Vagina (tissue), 2 donors: ENCODE measurements at regions not wholly inside any gene's neighbourhood (a gene's known extent, or its start where the extent isn't known, plus 50 kb on each side); places are given as distances from the start of the nearest gene placed in this dataset.

Experiments used
- DNase-seq, 2 donors: peaks; one replicate each; pipeline ENCODE4 v3.0.0-alpha.2; 2017; ENCODE audit errors: extremely low spot score in 2 of 2
- H3K27ac ChIP-seq: fragments of 200-600 bp; sonication (generic); one replicate; pipeline ENCODE4 v1.5.1; 2019
- H3K27me3 ChIP-seq: fragments of 200-600 bp; sonication (generic); one replicate; pipeline ENCODE4 v1.5.1; 2019
- H3K36me3 ChIP-seq, 2 donors: fragments of 200-600 bp; sonication (generic); one replicate each; pipeline ENCODE4 v1.5.1; 2017 to 2019
- H3K4me1 ChIP-seq: fragments of 200-600 bp; sonication (generic); one replicate; pipeline ENCODE4 v1.5.1; 2019
- H3K4me3 ChIP-seq, 2 donors: fragments of 200-600 bp; sonication (generic); 1 replicate in 1 of 2; 2 replicates in 1 of 2; pipeline ENCODE4 v1.5.1; 2016 to 2019
- H3K9me3 ChIP-seq: fragments of 200-600 bp; sonication (generic); one replicate; pipeline ENCODE4 v1.5.1; 2019
- CTCF ChIP-seq, 3 experiments: fragments of 450-650 bp in 2 of 3; fragments of 200-600 bp in 1 of 3; sonication (generic) in 1 of 3; IDR thresholded peaks; one replicate each; pipeline ENCODE4 v1.5.1; 2017 to 2019; ENCODE audit warnings: antibody characterized with exemption in 3 of 3, mild to moderate bottlenecking in 2 of 3, moderate library complexity in 2 of 3
- POLR2A ChIP-seq, 2 donors: fragments of 450-650 bp; IDR thresholded peaks; one replicate each; pipeline ENCODE4 v1.6.1; 2017; ENCODE audit warnings: antibody characterized with exemption in 2 of 2, mild to moderate bottlenecking in 2 of 2, moderate library complexity in 2 of 2
- POLR2AphosphoS5 ChIP-seq, 2 donors: sonication (generic); formaldehyde crosslinking; IDR thresholded peaks; one replicate each; pipeline ENCODE4 v1.9.0; 2017; ENCODE audit warnings: antibody characterized with exemption in 2 of 2, mild to moderate bottlenecking in 2 of 2, low read depth in 1 of 2; ENCODE audit not compliant: insufficient read depth in 1 of 2
- intact Hi-C: fragments of 100-400 bp; cut with DNase I; formaldehyde crosslinking; loops from one replicate; pipeline ENCODE4 v1.15.1; 2023

GRCh38 chr1:181208967-181209366 lies 120.5 kb downstream of the IER5 start:
- no peaks in the 10 kb centered on the region for H3K4me1 ChIP-seq
- no peak for DNase-seq
- H3K9me3 ChIP-seq = no peaks in the 10 kb centered on the region
- H3K27ac ChIP-seq = no peak overlapping the region
- no peak for TF ChIP-seq POLR2A (IDR thresholded peaks at IDR 0.05)
- TF ChIP-seq POLR2AphosphoS5 (IDR thresholded peaks at IDR 0.05; ENCODE audit: insufficient read depth in 1 of 2, low read depth in 1 of 2) = no peak
- no peak for TF ChIP-seq CTCF (IDR thresholded peaks at IDR 0.05)
- no peaks in the 10 kb centered on the region for H3K27me3 ChIP-seq
- intact Hi-C loops = no loop called here
- no peaks in the 10 kb centered on the region for H3K36me3 ChIP-seq
- H3K4me3 ChIP-seq = no peak overlapping the region

- intact Hi-C loops = no loop called here
- H3K36me3 ChIP-seq = no peaks in the 10 kb centered on the region
- H3K4me3 ChIP-seq = no peak overlapping the region
- no peak overlapping the region for H3K27ac ChIP-seq
- H3K4me1 ChIP-seq = no peaks in the 10 kb centered on the region
- H3K9me3 ChIP-seq = no peaks in the 10 kb centered on the region
- DNase-seq = no peak
- TF ChIP-seq POLR2AphosphoS5 (IDR thresholded peaks at IDR 0.05; ENCODE audit: insufficient read depth in 1 of 2, low read depth in 1 of 2) = no peak
- no peaks in the 10 kb centered on the region for H3K27me3 ChIP-seq
Measured at GRCh38 chr1:181213056-181213455, 124.6 kb downstream of the IER5 start.

- intact Hi-C loops = no loop called here
- H3K4me1 ChIP-seq = no peaks in the 10 kb centered on the region
- no peak overlapping the region for H3K4me3 ChIP-seq
- no peaks in the 10 kb centered on the region for H3K9me3 ChIP-seq
- no peaks in the 10 kb centered on the region for H3K36me3 ChIP-seq
- no peak for DNase-seq
- TF ChIP-seq POLR2A (IDR thresholded peaks at IDR 0.05) = no peak
- TF ChIP-seq CTCF (IDR thresholded peaks at IDR 0.05) = no peak
- no peak for TF ChIP-seq POLR2AphosphoS5 (IDR thresholded peaks at IDR 0.05; ENCODE audit: insufficient read depth in 1 of 2, low read depth in 1 of 2)
- H3K27me3 ChIP-seq = no peaks in the 10 kb centered on the region
- no peak overlapping the region for H3K27ac ChIP-seq
Measured at GRCh38 chr1:181216591-181216994, 128.1 kb downstream of the IER5 start.

- no peak overlapping the region for H3K27ac ChIP-seq
- no peaks in the 10 kb centered on the region for H3K4me1 ChIP-seq
- intact Hi-C loops = no loop called here
- no peaks in the 10 kb centered on the region for H3K36me3 ChIP-seq
- DNase-seq = no peak
- TF ChIP-seq CTCF (IDR thresholded peaks at IDR 0.05) (no peak), POLR2AphosphoS5 (IDR thresholded peaks at IDR 0.05; ENCODE audit: insufficient read depth in 1 of 2, low read depth in 1 of 2) (no peak), POLR2A (IDR thresholded peaks at IDR 0.05) (no peak)
- no peaks in the 10 kb centered on the region for H3K9me3 ChIP-seq
- no peaks in the 10 kb centered on the region for H3K27me3 ChIP-seq
- no peak overlapping the region for H3K4me3 ChIP-seq
Measured at GRCh38 chr1:181219938-181220337, 131.4 kb downstream of the IER5 start.

- TF ChIP-seq POLR2AphosphoS5 (IDR thresholded peaks at IDR 0.05; ENCODE audit: insufficient read depth in 1 of 2, low read depth in 1 of 2) (no peak), POLR2A (IDR thresholded peaks at IDR 0.05) (no peak), CTCF (IDR thresholded peaks at IDR 0.05) (no peak)
- Histone ChIP-seq H3K27me3 (no peaks in the 10 kb centered on the region), H3K9me3 (no peaks in the 10 kb centered on the region), H3K36me3 (no peaks in the 10 kb centered on the region), H3K4me1 (no peaks in the 10 kb centered on the region), H3K27ac (no peak overlapping the region), H3K4me3 (no peak overlapping the region)
- intact Hi-C loops = no loop called here
- DNase-seq = no peak
Measured at GRCh38 chr1:181221078-181221477, 132.6 kb downstream of the IER5 start.
